Nephron (organoid): ENCODE measurements at regions not wholly inside any gene's neighbourhood (a gene's known extent, or its start where the extent isn't known, plus 50 kb on each side); places are given as distances from the start of the nearest gene placed in this dataset.
A peak's percentile ranks its signal among the peaks of the same experiment; 100 is the strongest.
"Not testable (repeated sequence)": the region's sequence is repeated elsewhere in the genome, so short reads cannot be mapped to it uniquely, and the experiment has no call there.

Source experiments
- H3K27ac Mint-ChIP-seq, 3 experiments: 2 replicates each; pipeline ENCODE4 v1.8.0; 2020; ENCODE audit warnings: mixed read lengths in 3 of 3, mild to moderate bottlenecking in 2 of 3, moderate library complexity in 1 of 3
- H3K27me3 Mint-ChIP-seq: 2 replicates; pipeline ENCODE4 v1.8.0; 2021; ENCODE audit warnings: low read depth, mild to moderate bottlenecking, moderate library complexity, mixed read lengths
- H3K36me3 Mint-ChIP-seq: 2 replicates; pipeline ENCODE4 v1.8.0; 2020; ENCODE audit warnings: low read depth, mixed read lengths
- H3K4me1 Mint-ChIP-seq: 2 replicates; pipeline ENCODE4 v1.8.0; 2020; ENCODE audit warnings: mixed read lengths
- H3K4me3 Mint-ChIP-seq, 3 experiments: 2 replicates each; pipeline ENCODE4 v1.8.0; 2020; ENCODE audit warnings: mild to moderate bottlenecking in 3 of 3, mixed read lengths in 3 of 3, moderate library complexity in 2 of 3
- H3K9me3 Mint-ChIP-seq: 2 replicates; pipeline ENCODE4 v1.8.0; 2020; ENCODE audit warnings: mixed read lengths
- TF ChIP-seq, protein P1 (sequence below), 3 experiments: fragments of 200-600 bp; sonication (generic); IDR thresholded peaks; one replicate each; pipeline ENCODE4 v1.5.0; 2021; ENCODE audit warnings: antibody characterized with exemption in 3 of 3; ENCODE audit not compliant: unreplicated experiment in 3 of 3

DNA sequence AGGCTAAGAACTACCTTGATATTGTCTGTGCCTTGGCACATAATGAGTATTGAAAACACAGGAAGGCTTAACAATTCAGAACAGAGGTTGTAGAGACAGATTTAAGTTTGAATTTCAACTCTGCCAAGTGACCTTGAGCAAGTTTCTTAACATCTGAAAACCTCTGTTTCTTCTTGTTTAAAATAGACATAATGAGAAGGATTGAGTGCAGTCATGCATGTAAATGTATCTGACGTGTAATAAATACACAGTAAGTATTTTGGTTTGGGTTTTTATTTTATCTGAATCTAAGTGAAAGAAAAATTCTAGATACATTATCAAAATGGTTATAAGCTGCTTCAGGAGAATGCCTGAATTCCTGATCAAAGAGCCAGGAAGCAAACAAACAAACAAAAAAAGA lies 111.9 kb downstream of the ANXA5 start:
- TF ChIP-seq, protein P1, sequence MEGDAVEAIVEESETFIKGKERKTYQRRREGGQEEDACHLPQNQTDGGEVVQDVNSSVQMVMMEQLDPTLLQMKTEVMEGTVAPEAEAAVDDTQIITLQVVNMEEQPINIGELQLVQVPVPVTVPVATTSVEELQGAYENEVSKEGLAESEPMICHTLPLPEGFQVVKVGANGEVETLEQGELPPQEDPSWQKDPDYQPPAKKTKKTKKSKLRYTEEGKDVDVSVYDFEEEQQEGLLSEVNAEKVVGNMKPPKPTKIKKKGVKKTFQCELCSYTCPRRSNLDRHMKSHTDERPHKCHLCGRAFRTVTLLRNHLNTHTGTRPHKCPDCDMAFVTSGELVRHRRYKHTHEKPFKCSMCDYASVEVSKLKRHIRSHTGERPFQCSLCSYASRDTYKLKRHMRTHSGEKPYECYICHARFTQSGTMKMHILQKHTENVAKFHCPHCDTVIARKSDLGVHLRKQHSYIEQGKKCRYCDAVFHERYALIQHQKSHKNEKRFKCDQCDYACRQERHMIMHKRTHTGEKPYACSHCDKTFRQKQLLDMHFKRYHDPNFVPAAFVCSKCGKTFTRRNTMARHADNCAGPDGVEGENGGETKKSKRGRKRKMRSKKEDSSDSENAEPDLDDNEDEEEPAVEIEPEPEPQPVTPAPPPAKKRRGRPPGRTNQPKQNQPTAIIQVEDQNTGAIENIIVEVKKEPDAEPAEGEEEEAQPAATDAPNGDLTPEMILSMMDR (IDR thresholded peaks at IDR 0.05; ENCODE audit: unreplicated experiment in 3 of 3), result no peak
- Mint-ChIP-seq H3K36me3 (no peaks in the 10 kb centered on the region), H3K27ac (peak overlapping the region in 2 of 3 experiments; percentile 32 to 33), H3K9me3 (no peaks in the 10 kb centered on the region), H3K4me1 (no peaks in the 10 kb centered on the region), H3K27me3 (peaks cover 8% of the 10 kb centered on the region), H3K4me3 (no peak overlapping the region)

DNA sequence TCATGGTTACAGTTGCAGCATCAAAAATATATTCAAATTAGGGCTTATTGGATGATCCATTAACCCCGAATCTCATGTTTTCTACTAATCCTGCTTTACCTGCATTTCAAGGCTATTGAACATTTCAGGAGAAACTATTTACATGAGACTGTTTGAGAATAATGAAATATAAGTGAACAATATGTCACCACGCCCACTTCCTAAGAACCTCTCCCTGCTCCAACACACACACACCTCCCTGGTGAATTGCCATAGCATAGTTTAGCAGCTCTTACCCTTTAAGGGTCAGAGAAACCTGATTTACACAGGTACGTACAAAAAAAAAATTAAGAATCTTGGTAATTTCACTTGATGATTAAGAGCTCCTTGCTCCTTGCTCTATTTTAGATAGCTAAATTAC lies 113.4 kb downstream of the ANXA5 start:
- TF ChIP-seq, protein P1 (IDR thresholded peaks at IDR 0.05; ENCODE audit: unreplicated experiment in 3 of 3), result no peak
- Mint-ChIP-seq H3K27ac (no peak overlapping the region), H3K9me3 (no peaks in the 10 kb centered on the region), H3K4me1 (no peaks in the 10 kb centered on the region), H3K27me3 (peaks cover 8% of the 10 kb centered on the region), H3K36me3 (no peaks in the 10 kb centered on the region), H3K4me3 (no peak overlapping the region)

DNA sequence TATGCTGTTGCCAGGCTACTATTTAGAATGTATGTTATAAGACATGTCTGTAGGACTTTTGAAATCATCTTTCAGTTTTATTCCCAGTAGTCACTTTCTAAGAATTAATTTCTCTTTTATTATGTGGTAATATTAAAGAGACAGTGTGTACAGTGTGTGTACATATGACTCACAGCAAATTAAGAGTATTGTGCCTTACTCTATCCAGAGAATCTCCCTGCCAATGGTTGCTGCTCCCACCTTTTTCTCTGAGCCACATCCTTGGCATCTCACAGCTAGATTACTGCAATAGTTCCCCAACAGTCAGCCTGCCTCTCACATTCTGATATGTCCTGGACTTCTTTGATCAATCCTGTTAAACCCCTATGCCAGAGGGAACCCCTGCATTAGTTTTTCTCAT lies 114.5 kb downstream of the ANXA5 start:
- Mint-ChIP-seq H3K4me3 (no peak overlapping the region), H3K36me3 (no peaks in the 10 kb centered on the region), H3K9me3 (no peaks in the 10 kb centered on the region), H3K4me1 (no peaks in the 10 kb centered on the region), H3K27ac (no peak overlapping the region), H3K27me3 (peaks cover 5% of the 10 kb centered on the region)
- TF ChIP-seq, protein P1 (IDR thresholded peaks at IDR 0.05; ENCODE audit: unreplicated experiment in 3 of 3), result no peak

DNA sequence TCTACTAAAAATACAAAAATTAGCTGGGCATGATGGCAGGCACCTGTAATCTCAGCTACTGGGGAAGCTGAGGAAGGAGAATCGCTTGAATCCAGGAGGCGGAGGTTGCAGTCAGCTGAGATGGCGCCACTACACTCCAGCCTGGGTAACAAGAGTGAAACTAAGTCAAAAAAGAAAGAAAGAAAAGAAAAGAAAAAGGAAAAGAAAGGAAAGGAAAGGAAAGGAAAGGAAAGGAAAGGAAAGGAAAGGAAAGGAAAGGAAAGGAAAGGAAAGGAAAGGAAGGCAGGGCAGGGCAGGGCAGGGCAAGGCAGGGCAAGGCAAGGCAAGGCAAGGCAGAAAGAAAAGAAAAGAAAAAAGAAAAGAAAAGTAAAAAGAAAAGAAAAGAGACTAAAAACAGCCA lies 121.4 kb downstream of the ANXA5 start:
- H3K9me3 Mint-ChIP-seq, H3K4me1 Mint-ChIP-seq, H3K36me3 Mint-ChIP-seq, H3K27ac Mint-ChIP-seq, H3K27me3 Mint-ChIP-seq, H3K4me3 Mint-ChIP-seq: not testable (repeated sequence)

DNA sequence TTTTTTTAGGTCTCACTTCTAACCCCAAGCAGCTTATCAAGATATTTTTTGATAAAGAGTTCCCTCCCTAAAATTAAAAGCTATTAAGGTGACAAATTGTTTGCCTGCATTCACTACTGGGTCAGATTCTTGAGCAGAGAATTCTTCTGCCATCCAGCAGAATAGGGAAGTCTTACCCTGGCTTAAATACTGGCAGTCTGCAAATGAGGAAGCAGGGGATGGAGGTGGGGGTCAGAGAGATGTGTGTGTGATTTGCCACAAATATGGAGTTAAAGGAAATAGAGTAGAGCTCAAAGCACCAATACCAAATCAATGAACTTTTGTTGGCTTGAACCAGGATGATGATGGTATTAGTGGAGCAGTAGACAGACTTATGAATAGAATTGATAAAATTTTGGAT lies 122.2 kb downstream of the ANXA5 start:
- Mint-ChIP-seq H3K4me3 (no peak overlapping the region), H3K9me3 (peaks cover 5% of the 10 kb centered on the region), H3K4me1 (no peaks in the 10 kb centered on the region), H3K36me3 (no peaks in the 10 kb centered on the region), H3K27ac (no peak overlapping the region), H3K27me3 (no peaks in the 10 kb centered on the region)
- TF ChIP-seq, protein P1 (IDR thresholded peaks at IDR 0.05; ENCODE audit: unreplicated experiment in 3 of 3), result no peak

DNA sequence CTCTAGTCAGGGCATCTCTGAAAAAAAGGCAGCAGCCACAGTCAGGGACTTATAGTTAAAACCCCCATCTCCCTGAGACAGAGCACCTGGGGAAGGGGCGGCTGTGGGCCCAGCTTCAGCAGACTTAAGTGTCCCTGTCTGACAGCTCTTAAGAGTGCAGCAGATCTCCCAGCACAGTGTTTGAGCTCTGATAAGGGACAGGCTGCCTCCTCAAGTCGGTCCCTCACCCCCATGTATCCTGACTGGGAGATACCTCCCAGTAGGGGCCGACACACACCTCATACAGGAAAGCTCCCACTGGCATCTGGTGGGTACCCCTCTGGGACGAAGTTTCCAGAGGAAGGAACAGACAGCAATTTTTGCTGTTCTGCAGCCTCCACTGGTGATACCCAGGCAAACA lies 129.0 kb downstream of the ANXA5 start:
- TF ChIP-seq, protein P1 (IDR thresholded peaks at IDR 0.05; ENCODE audit: unreplicated experiment in 3 of 3), result no peak
- no peak overlapping the region for H3K27ac Mint-ChIP-seq
- no peaks in the 10 kb centered on the region for H3K4me1 Mint-ChIP-seq
- no peaks in the 10 kb centered on the region for H3K36me3 Mint-ChIP-seq
- H3K9me3 Mint-ChIP-seq, result peaks cover 5% of the 10 kb centered on the region
- no peak overlapping the region for H3K4me3 Mint-ChIP-seq
- no peaks in the 10 kb centered on the region for H3K27me3 Mint-ChIP-seq
